Smooth muscle cell (in vitro differentiated cells): ENCODE measurements at regions not wholly inside any gene's neighbourhood (a gene's known extent, or its start where the extent isn't known, plus 50 kb on each side); places are given as distances from the start of the nearest gene placed in this dataset.

ENCODE experiments used
- DNase-seq: peaks from one replicate; lab custom pipeline; 2025; ENCODE audit not compliant: unreplicated experiment; lab: John Stamatoyannopoulos, UW
- H2AFZ ChIP-seq: fragments of 200-600 bp; sonication (generic); 2 replicates; pipeline ENCODE4 v1.6.0; 2016; ENCODE audit warnings: antibody characterized with exemption, low read depth, mild to moderate bottlenecking
- H3F3A ChIP-seq: fragments of 200-600 bp; sonication (generic); 2 replicates; pipeline ENCODE4 v1.6.0; 2017; ENCODE audit warnings: antibody characterized with exemption, low read depth
- H3K27ac ChIP-seq: fragments of 200-600 bp; sonication (generic); 2 replicates; pipeline ENCODE4 v1.5.1; 2016; ENCODE audit warnings: low read depth, mild to moderate bottlenecking
- H3K27me3 ChIP-seq: fragments of 200-600 bp; sonication (generic); 2 replicates; pipeline ENCODE4 v1.6.1; 2016; ENCODE audit warnings: low read depth, mild to moderate bottlenecking
- H3K36me3 ChIP-seq: fragments of 200-600 bp; sonication (generic); 2 replicates; pipeline ENCODE4 v1.5.1; 2016; ENCODE audit warnings: low read depth
- H3K4me1 ChIP-seq: fragments of 200-600 bp; sonication (generic); 2 replicates; pipeline ENCODE4 v1.5.1; 2016; ENCODE audit warnings: low read depth
- H3K4me2 ChIP-seq: fragments of 200-600 bp; sonication (generic); 2 replicates; pipeline ENCODE4 v1.6.0; 2016; ENCODE audit warnings: mild to moderate bottlenecking
- H3K4me3 ChIP-seq: fragments of 200-600 bp; sonication (generic); 2 replicates; pipeline ENCODE4 v1.5.1; 2016; ENCODE audit warnings: mild to moderate bottlenecking
- H3K79me2 ChIP-seq: fragments of 200-600 bp; sonication (generic); 2 replicates; pipeline ENCODE4 v1.6.0; 2016; ENCODE audit warnings: low read depth, mild to moderate bottlenecking
- H3K9ac ChIP-seq: fragments of 200-600 bp; sonication (generic); 2 replicates; pipeline ENCODE4 v1.6.0; 2016; ENCODE audit warnings: low read depth
- H3K9me3 ChIP-seq: fragments of 200-600 bp; sonication (generic); replicated peaks from 2 replicates; pipeline ENCODE4 v1.5.1; 2016; ENCODE audit warnings: low read depth
- H4K20me1 ChIP-seq: fragments of 200-600 bp; sonication (generic); 2 replicates; pipeline ENCODE4 v1.6.0; 2016; ENCODE audit warnings: low read depth
- CTCF ChIP-seq: fragments of 200-600 bp; sonication (generic); IDR thresholded peaks from 2 replicates; pipeline ENCODE4 v1.5.1; 2017; ENCODE audit warnings: borderline replicate concordance, mild to moderate bottlenecking, antibody characterized with exemption; ENCODE audit not compliant: insufficient read depth, poor library complexity, severe bottlenecking
- WGBS: methylation state at CpG from one replicate; pipeline ENCODE4 v1.1.7; 2016; ENCODE audit warnings: low lambda C conversion rate; 5-methylcytosine and 5-hydroxymethylcytosine counted together

GRCh38 chr3:171986176-171986575 is 53.2 kb upstream of the FNDC3B start:
- no peaks in the 10 kb centered on the region for H3K36me3 ChIP-seq
- H3K27me3 ChIP-seq: no peaks in the 10 kb centered on the region
- no peak for TF ChIP-seq CTCF
- peak overlapping the region; percentile 9 for H2AFZ ChIP-seq
- H4K20me1 ChIP-seq: no peaks in the 10 kb centered on the region
- H3K9me3 ChIP-seq: no peaks in the 10 kb centered on the region
- no peak overlapping the region for H3K4me2 ChIP-seq
- H3K9ac ChIP-seq: no peak overlapping the region
- H3K4me3 ChIP-seq: no peak overlapping the region
- H3F3A ChIP-seq: peaks cover 4% of the 10 kb centered on the region
- peak overlapping the region; percentile 72 for H3K27ac ChIP-seq
- peaks cover 8% of the 10 kb centered on the region for H3K4me1 ChIP-seq
- H3K79me2 ChIP-seq: no peaks in the 10 kb centered on the region
- 84% methylated on average over 3 of the region's 3 CpGs for WGBS
- no peak for DNase-seq

- Histone ChIP-seq H3K4me3 (no peak overlapping the region), H3K27me3 (no peaks in the 10 kb centered on the region), H3K4me1 (peaks cover 8% of the 10 kb centered on the region), H3F3A (peaks cover 4% of the 10 kb centered on the region), H3K9ac (peak overlapping the region; percentile 29), H3K9me3 (no peaks in the 10 kb centered on the region), H3K27ac (peak overlapping the region; percentile 72), H2AFZ (peak overlapping the region; percentile 9), H3K79me2 (no peaks in the 10 kb centered on the region), H3K4me2 (peak overlapping the region; percentile 46), H3K36me3 (no peaks in the 10 kb centered on the region), H4K20me1 (no peaks in the 10 kb centered on the region)
- 79% methylated on average over 3 of the region's 3 CpGs for WGBS
- DNase-seq: no peak
- TF ChIP-seq CTCF: no peak
Measured at GRCh38 chr3:171986757-171987518, 52.4 kb upstream of the FNDC3B start.
